ENCODE measurements at regions not wholly inside any gene's neighbourhood (a gene's known extent, or its start where the extent isn't known, plus 50 kb on each side); places are given as distances from the start of the nearest gene placed in this dataset.

DNA sequence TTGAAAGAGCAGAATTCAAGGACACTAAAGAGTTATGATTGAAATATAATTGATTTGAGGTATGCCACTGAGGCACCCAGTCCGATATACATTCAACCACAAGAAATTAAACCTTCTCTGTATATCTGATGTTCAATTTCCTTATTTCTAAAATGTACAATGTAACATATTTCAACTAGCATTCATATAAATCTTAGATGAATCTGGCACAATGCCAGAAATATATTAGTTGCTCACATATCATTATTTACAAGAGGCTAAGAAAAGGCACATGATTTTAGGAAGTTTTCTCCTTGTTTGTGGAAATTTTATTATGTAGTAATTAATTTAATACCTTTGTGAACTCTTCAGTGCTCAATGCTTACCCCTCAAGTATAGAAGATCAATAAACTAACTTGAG, 532.3 kb downstream of the KCNA4 start:
- Histone ChIP-seq H3K27ac (ENCODE audit: low read length) (no peak overlapping the region), H3K9me3 (ENCODE audit: insufficient read depth, low read length, severe bottlenecking) (no peaks in the 10 kb centered on the region), H3K4me1 (ENCODE audit: insufficient read depth, low read length) (no peaks in the 10 kb centered on the region), H3K27me3 (ENCODE audit: insufficient read depth, low read length, poor library complexity) (no peaks in the 10 kb centered on the region), H3K4me2 (ENCODE audit: insufficient read depth, low read length) (no peak overlapping the region), H4K20me1 (ENCODE audit: insufficient read depth, low read length) (no peaks in the 10 kb centered on the region), H2AFZ (ENCODE audit: low read depth, low read length) (no peak overlapping the region), H3K4me3 (ENCODE audit: low read depth in 1 of 2, low read length in 2 of 2) (no peak overlapping the region), H3K9ac (ENCODE audit: low read depth, low read length) (no peak overlapping the region), H3K36me3 (ENCODE audit: insufficient read depth, low read length) (no peaks in the 10 kb centered on the region), H3K79me2 (ENCODE audit: insufficient read depth, low read length) (no peaks in the 10 kb centered on the region)
- no peak for TF ChIP-seq CTCF (IDR thresholded peaks at IDR 0.05; ENCODE audit: borderline replicate concordance, extremely low read depth, low read length, poor library complexity, severe bottlenecking)
- TF ChIP-seq EZH2 (IDR thresholded peaks at IDR 0.05; ENCODE audit: borderline replicate concordance, low read depth, low read length, severe bottlenecking): no peak
- DNase-seq: no peak
- ATAC-seq (ENCODE audit: insufficient read depth, low read depth): no peak

DNA sequence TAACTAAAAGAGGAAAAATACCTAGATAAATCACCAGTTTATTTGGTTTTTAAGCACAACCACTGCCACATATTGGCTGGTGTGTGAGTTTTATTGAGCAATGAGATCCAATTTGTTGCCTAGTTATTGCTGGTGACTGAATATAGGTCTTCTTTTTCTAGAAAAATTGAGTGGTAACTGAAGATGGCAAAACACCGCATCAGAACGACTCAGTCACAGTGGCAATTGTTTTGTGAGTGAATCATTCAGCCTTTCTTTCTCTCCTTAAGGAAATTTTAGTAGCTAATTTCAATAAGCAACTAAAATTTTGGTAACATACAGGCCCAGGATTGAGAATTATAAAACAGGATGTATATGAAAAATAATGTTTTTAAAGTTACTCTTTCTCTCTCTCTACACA, 533.0 kb downstream of the KCNA4 start:
- Histone ChIP-seq H3K27me3 (ENCODE audit: insufficient read depth, low read length, poor library complexity) (no peaks in the 10 kb centered on the region), H3K4me1 (ENCODE audit: insufficient read depth, low read length) (no peaks in the 10 kb centered on the region), H3K4me2 (ENCODE audit: insufficient read depth, low read length) (no peak overlapping the region), H3K27ac (ENCODE audit: low read length) (no peak overlapping the region), H3K9me3 (ENCODE audit: insufficient read depth, low read length, severe bottlenecking) (no peaks in the 10 kb centered on the region), H3K79me2 (ENCODE audit: insufficient read depth, low read length) (no peaks in the 10 kb centered on the region), H2AFZ (ENCODE audit: low read depth, low read length) (no peak overlapping the region), H3K36me3 (ENCODE audit: insufficient read depth, low read length) (no peaks in the 10 kb centered on the region), H4K20me1 (ENCODE audit: insufficient read depth, low read length) (no peaks in the 10 kb centered on the region), H3K4me3 (ENCODE audit: low read depth in 1 of 2, low read length in 2 of 2) (no peak overlapping the region), H3K9ac (ENCODE audit: low read depth, low read length) (no peak overlapping the region)
- TF ChIP-seq EZH2 (IDR thresholded peaks at IDR 0.05; ENCODE audit: borderline replicate concordance, low read depth, low read length, severe bottlenecking): no peak
- no peak for TF ChIP-seq CTCF (IDR thresholded peaks at IDR 0.05; ENCODE audit: borderline replicate concordance, extremely low read depth, low read length, poor library complexity, severe bottlenecking)
- DNase-seq: no peak
- ATAC-seq (ENCODE audit: insufficient read depth, low read depth): no peak

DNA sequence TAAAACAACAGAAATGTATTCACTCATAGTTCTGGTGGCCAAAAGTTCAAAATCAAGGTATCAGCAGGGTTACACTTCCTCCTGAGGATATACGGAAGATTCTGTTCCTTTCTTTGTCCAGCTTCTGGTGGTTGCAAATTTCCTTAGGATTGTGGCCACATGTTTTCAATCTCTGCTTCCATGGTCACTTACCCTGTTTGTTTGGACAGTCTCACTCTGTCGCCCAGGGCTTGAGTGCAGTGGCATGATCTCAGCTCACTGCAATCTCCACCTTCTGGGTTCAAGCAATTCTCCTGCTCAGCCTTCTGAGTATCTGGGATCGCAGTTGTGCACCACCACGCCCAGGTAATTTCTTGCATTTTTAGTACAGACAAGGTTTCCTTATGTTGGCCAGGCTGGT, 534.3 kb downstream of the KCNA4 start:
- Histone ChIP-seq H2AFZ (ENCODE audit: low read depth, low read length) (no peak overlapping the region), H3K9me3 (ENCODE audit: insufficient read depth, low read length, severe bottlenecking) (no peaks in the 10 kb centered on the region), H4K20me1 (ENCODE audit: insufficient read depth, low read length) (no peaks in the 10 kb centered on the region), H3K27ac (ENCODE audit: low read length) (no peak overlapping the region), H3K36me3 (ENCODE audit: insufficient read depth, low read length) (no peaks in the 10 kb centered on the region), H3K4me3 (ENCODE audit: low read depth in 1 of 2, low read length in 2 of 2) (no peak overlapping the region), H3K9ac (ENCODE audit: low read depth, low read length) (no peak overlapping the region), H3K4me1 (ENCODE audit: insufficient read depth, low read length) (no peaks in the 10 kb centered on the region), H3K27me3 (ENCODE audit: insufficient read depth, low read length, poor library complexity) (no peaks in the 10 kb centered on the region), H3K4me2 (ENCODE audit: insufficient read depth, low read length) (no peak overlapping the region), H3K79me2 (ENCODE audit: insufficient read depth, low read length) (no peaks in the 10 kb centered on the region)
- no peak for DNase-seq
- no peak for ATAC-seq (ENCODE audit: insufficient read depth, low read depth)
- no peak for TF ChIP-seq CTCF (IDR thresholded peaks at IDR 0.05; ENCODE audit: borderline replicate concordance, extremely low read depth, low read length, poor library complexity, severe bottlenecking)

GRCh38 chr11:29481738-29482137, 535.1 kb downstream of the KCNA4 start:
- DNase-seq: no peak
- no peak overlapping the region for H2AFZ ChIP-seq (ENCODE audit: low read depth, low read length)
- no peak overlapping the region for H3K4me3 ChIP-seq (ENCODE audit: low read depth in 1 of 2, low read length in 2 of 2)
- H3K9ac ChIP-seq (ENCODE audit: low read depth, low read length): no peak overlapping the region
- H4K20me1 ChIP-seq (ENCODE audit: insufficient read depth, low read length): no peaks in the 10 kb centered on the region
- H3K27me3 ChIP-seq (ENCODE audit: insufficient read depth, low read length, poor library complexity): no peaks in the 10 kb centered on the region
- no peaks in the 10 kb centered on the region for H3K4me1 ChIP-seq (ENCODE audit: insufficient read depth, low read length)
- no peaks in the 10 kb centered on the region for H3K9me3 ChIP-seq (ENCODE audit: insufficient read depth, low read length, severe bottlenecking)
- no peak overlapping the region for H3K27ac ChIP-seq (ENCODE audit: low read length)
- no peaks in the 10 kb centered on the region for H3K79me2 ChIP-seq (ENCODE audit: insufficient read depth, low read length)
- ATAC-seq (ENCODE audit: insufficient read depth, low read depth): no peak
- H3K4me2 ChIP-seq (ENCODE audit: insufficient read depth, low read length): no peak overlapping the region
- H3K36me3 ChIP-seq (ENCODE audit: insufficient read depth, low read length): no peaks in the 10 kb centered on the region
- no peak for TF ChIP-seq CTCF (IDR thresholded peaks at IDR 0.05; ENCODE audit: borderline replicate concordance, extremely low read depth, low read length, poor library complexity, severe bottlenecking)
- TF ChIP-seq EZH2 (IDR thresholded peaks at IDR 0.05; ENCODE audit: borderline replicate concordance, low read depth, low read length, severe bottlenecking): no peak

Measured in DND-41 (cell line).